Activated T-helper 17 cell treated with anti-CD3 and anti-CD28 coated beads, Interleukin-2, amount 50 U/mL, for 72 hours (primary cell): ENCODE measurements at regions not wholly inside any gene's neighbourhood (a gene's known extent, or its start where the extent isn't known, plus 50 kb on each side); places are given as distances from the start of the nearest gene placed in this dataset.
"Not testable (repeated sequence)": the region's sequence is repeated elsewhere in the genome, so short reads cannot be mapped to it uniquely, and the experiment has no call there.

ENCODE experiments used
- ATAC-seq: fragments of 150-1000 bp; cut with Tn5 transposase; replicated peaks from 2 replicates; pipeline ENCODE4 v1.10.0; 2021; ENCODE audit warnings: mild to moderate bottlenecking, moderate library complexity
- H3K27ac Mint-ChIP-seq: one replicate; pipeline ENCODE4 v1.8.0; 2022; ENCODE audit warnings: mixed read lengths
- H3K27me3 Mint-ChIP-seq: one replicate; pipeline ENCODE4 v1.8.0; 2022; ENCODE audit warnings: mixed read lengths
- H3K36me3 Mint-ChIP-seq: one replicate; pipeline ENCODE4 v1.8.0; 2022; ENCODE audit warnings: low read depth, mild to moderate bottlenecking, mixed read lengths
- H3K4me1 Mint-ChIP-seq: one replicate; pipeline ENCODE4 v1.8.0; 2022; ENCODE audit warnings: mixed read lengths
- H3K4me3 Mint-ChIP-seq: one replicate; pipeline ENCODE4 v1.8.0; 2022; ENCODE audit warnings: mild to moderate bottlenecking, mixed read lengths
- H3K9me3 Mint-ChIP-seq: one replicate; pipeline ENCODE4 v1.8.0; 2022; ENCODE audit warnings: mixed read lengths

GRCh38 chr1:95297906-95298305, 63.9 kb downstream of the RWDD3 start:
- H3K9me3 Mint-ChIP-seq, H3K27ac Mint-ChIP-seq, H3K4me1 Mint-ChIP-seq, H3K27me3 Mint-ChIP-seq, ATAC-seq, H3K4me3 Mint-ChIP-seq, H3K36me3 Mint-ChIP-seq: not testable (repeated sequence)

DNA sequence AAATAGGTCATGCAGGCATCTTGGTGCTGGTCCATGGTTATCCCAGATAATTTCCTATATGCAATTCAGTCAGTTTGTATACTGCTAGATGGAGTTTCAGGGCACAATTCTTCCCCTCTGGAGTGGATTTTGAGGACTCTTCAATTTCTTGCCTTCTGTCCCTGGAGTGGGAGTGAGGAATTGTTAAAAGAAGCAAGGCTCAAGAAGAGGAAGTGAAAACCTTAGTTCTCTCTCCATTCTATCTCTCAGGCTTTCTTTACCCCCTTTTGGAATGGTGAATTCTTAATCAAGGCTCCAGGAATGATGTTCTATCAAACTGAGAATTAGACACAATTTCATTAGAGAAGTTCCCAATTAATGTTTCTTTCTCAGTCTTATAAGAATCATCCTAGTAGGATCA, 67.1 kb downstream of the RWDD3 start:
- H3K27ac Mint-ChIP-seq = no peak overlapping the region
- peaks cover 12% of the 10 kb centered on the region for H3K27me3 Mint-ChIP-seq
- H3K9me3 Mint-ChIP-seq = peaks cover 9% of the 10 kb centered on the region
- no peaks in the 10 kb centered on the region for H3K4me1 Mint-ChIP-seq
- no peak for ATAC-seq
- H3K4me3 Mint-ChIP-seq = no peak overlapping the region
- H3K36me3 Mint-ChIP-seq = no peaks in the 10 kb centered on the region

DNA sequence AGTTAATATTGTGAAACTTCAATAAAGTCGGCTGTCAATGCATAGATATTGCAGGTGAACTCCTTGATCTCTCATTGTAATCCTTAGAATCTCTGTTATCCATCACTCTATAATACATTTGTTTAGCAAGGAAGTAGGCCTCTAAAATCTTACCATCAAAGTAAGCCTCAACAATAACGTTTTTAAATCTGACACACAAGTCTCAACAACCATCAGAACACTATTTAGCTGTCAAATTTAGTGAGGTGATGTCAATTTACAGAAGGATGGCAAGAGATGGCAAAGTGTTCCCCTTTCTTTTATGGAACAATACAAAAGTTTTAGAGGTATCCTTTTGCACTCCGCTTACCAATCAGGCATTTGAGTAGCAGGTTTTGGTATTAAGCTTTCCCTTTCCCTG, 67.6 kb downstream of the RWDD3 start:
- no peak for ATAC-seq
- Mint-ChIP-seq H3K27me3 (peaks cover 12% of the 10 kb centered on the region), H3K36me3 (no peaks in the 10 kb centered on the region)

GRCh38 chr1:95304803-95305202, 70.8 kb downstream of the RWDD3 start:
- H3K4me3 Mint-ChIP-seq = no peak overlapping the region
- H3K9me3 Mint-ChIP-seq = peaks cover 4% of the 10 kb centered on the region
- peaks cover 18% of the 10 kb centered on the region for H3K27me3 Mint-ChIP-seq
- H3K27ac Mint-ChIP-seq = no peak overlapping the region
- no peaks in the 10 kb centered on the region for H3K36me3 Mint-ChIP-seq
- no peaks in the 10 kb centered on the region for H3K4me1 Mint-ChIP-seq
- ATAC-seq = no peak

More for the DNA sequence above, 67.6 kb downstream of the RWDD3 start:
- Mint-ChIP-seq H3K27ac (no peak overlapping the region), H3K4me1 (no peaks in the 10 kb centered on the region), H3K9me3 (peaks cover 9% of the 10 kb centered on the region), H3K4me3 (no peak overlapping the region)

DNA sequence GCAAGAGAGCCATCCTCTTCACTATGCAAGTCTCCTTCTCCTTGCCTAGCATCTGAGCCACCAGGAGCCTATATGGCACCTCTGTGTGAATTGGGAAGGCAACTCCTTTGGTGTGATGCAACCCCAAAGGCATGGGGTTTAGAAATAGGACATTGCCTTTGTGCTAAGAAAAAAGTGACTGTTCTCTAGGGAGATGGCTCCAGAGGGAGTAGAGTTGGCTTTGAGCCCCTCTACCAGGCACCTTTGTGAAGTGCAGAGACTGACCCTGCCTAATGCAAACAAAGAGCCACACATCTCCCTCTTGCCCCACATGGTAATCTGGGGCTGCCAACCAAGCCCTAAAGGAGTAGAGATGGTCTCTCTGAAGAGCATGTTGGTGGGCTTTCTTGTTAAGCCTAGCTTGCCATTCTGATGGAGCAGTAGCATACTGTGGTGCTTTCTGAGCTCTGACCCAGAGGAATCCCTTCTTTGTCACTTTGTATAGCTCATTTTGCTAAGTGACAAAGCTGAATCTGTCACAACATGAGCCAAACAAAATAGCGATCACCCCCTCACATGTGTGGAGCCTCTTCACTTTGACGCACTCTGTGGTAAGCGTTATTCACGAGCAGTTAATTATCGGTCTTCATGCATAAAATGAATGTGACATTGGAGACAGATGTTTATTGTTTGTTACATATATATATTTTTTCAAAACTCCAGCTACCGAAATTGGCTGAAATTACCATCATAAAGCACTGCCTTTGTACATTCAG, 74.4 kb downstream of the RWDD3 start:
- Mint-ChIP-seq H3K36me3 (no peaks in the 10 kb centered on the region), H3K4me3 (no peak overlapping the region), H3K27ac (no peak overlapping the region), H3K27me3 (peaks cover 14% of the 10 kb centered on the region), H3K9me3 (no peaks in the 10 kb centered on the region), H3K4me1 (no peaks in the 10 kb centered on the region)
- ATAC-seq = no peak

DNA sequence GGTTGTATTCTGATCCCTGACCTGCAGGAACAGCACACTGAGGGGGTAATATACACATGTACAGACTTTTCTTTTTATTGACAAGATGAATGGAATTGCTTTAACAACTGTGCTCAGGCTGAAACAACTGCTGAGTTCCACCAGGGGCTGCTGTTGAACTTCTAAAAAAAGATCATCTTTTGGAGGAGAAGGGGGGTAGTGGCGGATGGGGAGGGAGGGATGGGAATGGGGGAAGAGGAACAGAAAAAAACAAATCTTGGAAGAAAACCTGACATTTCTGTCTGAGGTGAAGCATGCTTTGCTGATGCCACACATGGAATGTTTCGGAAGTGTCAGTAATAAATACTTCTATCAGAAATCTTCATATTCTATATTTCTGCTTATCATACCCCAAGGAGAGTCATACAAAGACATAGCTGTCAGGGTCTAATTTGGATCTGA, 75.0 kb downstream of the RWDD3 start:
- Mint-ChIP-seq H3K4me1 (no peaks in the 10 kb centered on the region), H3K9me3 (no peaks in the 10 kb centered on the region), H3K27ac (no peak overlapping the region), H3K36me3 (no peaks in the 10 kb centered on the region), H3K4me3 (no peak overlapping the region), H3K27me3 (peaks cover 13% of the 10 kb centered on the region)
- no peak for ATAC-seq

GRCh38 chr1:95311014-95311413, 77.0 kb downstream of the RWDD3 start:
- Mint-ChIP-seq H3K36me3 (no peaks in the 10 kb centered on the region), H3K9me3 (no peaks in the 10 kb centered on the region), H3K27ac (no peak overlapping the region), H3K4me1 (no peaks in the 10 kb centered on the region), H3K27me3 (peaks cover 11% of the 10 kb centered on the region), H3K4me3 (no peak overlapping the region)
- ATAC-seq = no peak

GRCh38 chr1:95311762-95312161, 77.8 kb downstream of the RWDD3 start:
- H3K4me3 Mint-ChIP-seq = no peak overlapping the region
- no peak for ATAC-seq
- H3K4me1 Mint-ChIP-seq = no peaks in the 10 kb centered on the region
- peaks cover 11% of the 10 kb centered on the region for H3K27me3 Mint-ChIP-seq
- H3K36me3 Mint-ChIP-seq = no peaks in the 10 kb centered on the region
- H3K27ac Mint-ChIP-seq = no peak overlapping the region
- no peaks in the 10 kb centered on the region for H3K9me3 Mint-ChIP-seq

GRCh38 chr1:95312181-95312580, 78.2 kb downstream of the RWDD3 start:
- Mint-ChIP-seq H3K27me3 (peaks cover 8% of the 10 kb centered on the region), H3K27ac (no peak overlapping the region), H3K9me3 (no peaks in the 10 kb centered on the region), H3K4me3 (no peak overlapping the region), H3K4me1 (no peaks in the 10 kb centered on the region), H3K36me3 (no peaks in the 10 kb centered on the region)
- no peak for ATAC-seq

GRCh38 chr1:95313527-95313926, 79.5 kb downstream of the RWDD3 start:
- Mint-ChIP-seq H3K27ac (no peak overlapping the region), H3K4me3 (no peak overlapping the region), H3K36me3 (no peaks in the 10 kb centered on the region), H3K27me3 (peaks cover 3% of the 10 kb centered on the region), H3K9me3 (no peaks in the 10 kb centered on the region), H3K4me1 (no peaks in the 10 kb centered on the region)
- no peak for ATAC-seq

DNA sequence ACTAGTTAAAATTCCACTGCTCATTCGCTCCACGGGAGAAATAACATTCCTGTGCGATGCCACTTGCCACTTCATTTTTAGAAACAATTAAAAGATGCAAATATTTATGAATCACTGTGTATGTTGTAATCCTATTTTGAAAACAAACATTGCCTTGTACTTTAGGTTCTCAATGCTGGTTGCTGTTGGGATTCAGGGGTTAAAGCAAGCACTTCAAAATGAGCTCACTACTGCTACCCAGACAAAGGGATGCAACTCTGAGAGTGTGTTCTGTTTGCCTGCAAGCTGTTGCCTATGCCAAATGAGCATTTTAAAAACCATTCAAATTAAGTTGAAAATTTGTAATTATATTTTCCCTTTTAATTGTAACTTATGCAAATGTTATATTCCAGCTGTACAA, 87.5 kb downstream of the RWDD3 start:
- Mint-ChIP-seq H3K4me1 (no peaks in the 10 kb centered on the region), H3K4me3 (no peak overlapping the region), H3K27ac (no peak overlapping the region), H3K9me3 (no peaks in the 10 kb centered on the region), H3K27me3 (peaks cover 10% of the 10 kb centered on the region), H3K36me3 (no peaks in the 10 kb centered on the region)
- ATAC-seq = no peak

DNA sequence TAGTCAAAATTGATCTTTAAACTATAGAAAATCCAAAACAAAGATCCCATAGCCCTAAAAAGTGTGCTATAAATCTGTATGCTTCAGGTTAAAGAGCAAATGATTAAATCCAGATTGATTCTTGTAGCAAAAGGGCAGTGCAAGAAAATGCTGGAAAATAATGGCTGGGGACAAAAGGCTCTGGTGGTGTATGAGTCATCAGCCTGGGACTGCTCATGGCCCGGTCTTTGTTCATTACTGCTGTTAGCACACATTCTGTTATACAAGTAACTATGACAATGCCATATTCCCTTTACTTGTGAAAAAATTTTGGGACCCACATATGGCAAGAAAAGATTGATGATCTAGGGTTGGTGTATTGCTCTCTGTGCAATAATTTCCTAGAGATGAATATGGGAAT, 89.1 kb downstream of the RWDD3 start:
- H3K27me3 Mint-ChIP-seq = peaks cover 10% of the 10 kb centered on the region
- no peak overlapping the region for H3K27ac Mint-ChIP-seq
- no peaks in the 10 kb centered on the region for H3K4me1 Mint-ChIP-seq

GRCh38 chr1:95325349-95325748, 91.3 kb downstream of the RWDD3 start:
- H3K4me1 Mint-ChIP-seq = no peaks in the 10 kb centered on the region

More for the DNA sequence above, 89.1 kb downstream of the RWDD3 start:
- no peak for ATAC-seq
- Mint-ChIP-seq H3K36me3 (no peaks in the 10 kb centered on the region), H3K9me3 (no peaks in the 10 kb centered on the region), H3K4me3 (no peak overlapping the region)

GRCh38 chr1:95326023-95326422, 92.0 kb downstream of the RWDD3 start:
- Mint-ChIP-seq H3K4me3 (no peak overlapping the region), H3K4me1 (no peaks in the 10 kb centered on the region), H3K9me3 (no peaks in the 10 kb centered on the region), H3K27me3 (peaks cover 15% of the 10 kb centered on the region), H3K27ac (no peak overlapping the region), H3K36me3 (no peaks in the 10 kb centered on the region)
- no peak for ATAC-seq

More at GRCh38 chr1:95325349-95325748, 91.3 kb downstream of the RWDD3 start:
- Mint-ChIP-seq H3K36me3 (no peaks in the 10 kb centered on the region), H3K4me3 (no peak overlapping the region), H3K27me3 (peaks cover 13% of the 10 kb centered on the region), H3K9me3 (no peaks in the 10 kb centered on the region), H3K27ac (no peak overlapping the region)
- ATAC-seq = no peak

DNA sequence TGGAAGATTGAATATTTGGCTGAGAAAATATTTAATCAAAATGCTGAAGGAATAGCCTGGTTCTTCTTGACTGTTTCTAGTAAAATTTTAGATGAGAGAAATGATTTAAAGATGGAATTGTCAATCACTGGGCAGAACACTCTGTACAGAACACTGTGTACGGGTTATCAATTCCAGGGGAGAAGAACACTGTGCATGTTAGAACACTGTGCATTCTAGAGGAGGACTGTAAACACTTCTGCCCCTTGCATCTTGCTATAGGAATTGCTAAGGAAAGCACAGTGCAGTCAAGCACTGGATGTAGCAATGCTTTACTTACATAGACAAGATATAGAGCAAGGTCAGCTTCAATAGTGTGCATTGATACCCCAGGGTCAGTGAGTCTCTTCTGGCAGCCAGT, 98.7 kb downstream of the RWDD3 start:
- H3K36me3 Mint-ChIP-seq = no peaks in the 10 kb centered on the region
- H3K27me3 Mint-ChIP-seq = peaks cover 5% of the 10 kb centered on the region
- H3K9me3 Mint-ChIP-seq = no peaks in the 10 kb centered on the region
- no peak overlapping the region for H3K4me3 Mint-ChIP-seq
- H3K27ac Mint-ChIP-seq = no peak overlapping the region
- no peaks in the 10 kb centered on the region for H3K4me1 Mint-ChIP-seq
- ATAC-seq = no peak

DNA sequence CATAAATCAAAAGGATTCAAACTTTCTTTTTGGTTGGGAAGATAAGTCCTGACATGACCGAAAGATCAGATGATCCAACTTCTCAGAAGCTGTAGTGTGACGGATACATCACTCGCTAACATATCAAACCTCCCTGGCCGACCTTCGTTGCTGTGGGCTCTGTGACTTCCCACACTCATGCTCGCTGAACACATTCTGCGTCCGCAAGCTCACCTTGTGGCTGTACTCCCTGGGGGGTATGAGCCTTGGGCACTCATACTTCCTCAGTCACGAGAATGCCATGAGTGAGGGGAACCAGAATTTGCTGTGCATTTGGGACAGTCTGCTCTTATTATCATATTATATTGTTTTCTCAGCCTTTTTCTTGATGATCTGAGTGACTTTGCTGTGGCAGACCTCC, 105.4 kb downstream of the RWDD3 start:
- H3K9me3 Mint-ChIP-seq = no peaks in the 10 kb centered on the region
- H3K4me3 Mint-ChIP-seq = no peak overlapping the region
- no peaks in the 10 kb centered on the region for H3K4me1 Mint-ChIP-seq
- ATAC-seq = no peak
- H3K36me3 Mint-ChIP-seq = no peaks in the 10 kb centered on the region
- H3K27me3 Mint-ChIP-seq = peaks cover 5% of the 10 kb centered on the region
- H3K27ac Mint-ChIP-seq = no peak overlapping the region
